OCI-LY3 (cell line): ENCODE measurements at regions not wholly inside any gene's neighbourhood (a gene's known extent, or its start where the extent isn't known, plus 50 kb on each side); places are given as distances from the start of the nearest gene placed in this dataset.

Experiments
- H2AFZ ChIP-seq: fragments of 200-600, 300-600 bp; shearing (Covaris generic); 2 replicates; pipeline ENCODE4 v1.6.0; 2014; ENCODE audit warnings: antibody characterized with exemption, low read depth, low read length
- H3K27ac ChIP-seq: fragments of 200-600, 300-600 bp; sonication (generic); 2 replicates; pipeline ENCODE4 v1.5.1; 2014; ENCODE audit warnings: mild to moderate bottlenecking, low read length, moderate library complexity, mixed read lengths
- H3K27me3 ChIP-seq: fragments of 200-600, 300-600 bp; sonication (generic); 2 replicates; pipeline ENCODE4 v1.6.1; 2014; ENCODE audit warnings: low read depth, low read length, mixed read lengths
- H3K36me3 ChIP-seq: fragments of 200-600, 300-600 bp; sonication (generic); replicated peaks from 2 replicates; pipeline ENCODE3; 2014; ENCODE audit warnings: low read depth, low read length, mixed read lengths
- H3K4me1 ChIP-seq: fragments of 300-600, 200-600 bp; sonication (generic); 2 replicates; pipeline ENCODE4 v1.6.1; 2014; ENCODE audit warnings: low read length, mixed read lengths
- H3K4me2 ChIP-seq: fragments of 200-600, 300-600 bp; sonication (generic); 2 replicates; pipeline ENCODE4 v1.6.1; 2014; ENCODE audit warnings: low read length, mixed read lengths
- H3K4me3 ChIP-seq: fragments of 300-600, 200-600 bp; sonication (generic); 2 replicates; pipeline ENCODE4 v1.5.1; 2014; ENCODE audit warnings: antibody characterized with exemption, mild to moderate bottlenecking, low read length, moderate library complexity
- H3K79me2 ChIP-seq: fragments of 300-600, 200-600 bp; shearing (Covaris generic); 2 replicates; pipeline ENCODE4 v1.6.1; 2014; ENCODE audit warnings: mild to moderate bottlenecking, low read length, mixed read lengths
- H3K9ac ChIP-seq: fragments of 300-600, 200-600 bp; shearing (Covaris generic); 2 replicates; pipeline ENCODE4 v1.6.0; 2014; ENCODE audit warnings: mild to moderate bottlenecking, low read length, moderate library complexity
- H3K9me3 ChIP-seq: fragments of 200-600, 300-600 bp; shearing (Covaris generic); 2 replicates; pipeline ENCODE4 v1.6.1; 2014; ENCODE audit warnings: low read length, mixed read lengths; ENCODE audit not compliant: insufficient read depth
- H4K20me1 ChIP-seq: fragments of 200-600, 300-600 bp; sonication (generic); 2 replicates; pipeline ENCODE4 v1.6.1; 2016; ENCODE audit warnings: low read length, mixed read lengths; ENCODE audit not compliant: insufficient read depth
- CTCF ChIP-seq: fragments of 200-600, 300-600 bp; sonication (generic); IDR thresholded peaks from 2 replicates; pipeline ENCODE4 v1.5.1; 2014; ENCODE audit warnings: antibody characterized with exemption, low read length, low read depth
- EZH2phosphoT487 ChIP-seq: fragments of 200-600 bp; shearing (Covaris generic); IDR thresholded peaks from 2 replicates; pipeline ENCODE4 v1.6.1; 2018; ENCODE audit warnings: antibody characterized with exemption, mixed run types, low read depth

- Histone ChIP-seq H3K36me3 (no peaks in the 10 kb centered on the region), H2AFZ (no peak overlapping the region), H3K79me2 (no peaks in the 10 kb centered on the region), H3K4me2 (no peak overlapping the region), H3K9ac (no peak overlapping the region), H3K27me3 (no peaks in the 10 kb centered on the region; the same call in 1 of the 2 replicates), H3K4me1 (no peaks in the 10 kb centered on the region), H4K20me1 (no peaks in the 10 kb centered on the region), H3K27ac (no peak overlapping the region), H3K9me3 (no peaks in the 10 kb centered on the region), H3K4me3 (no peak overlapping the region)
- no peak for TF ChIP-seq EZH2phosphoT487
These were observed 253.2 kb downstream of the CYRIA start for GRCh38 chr2:16412321-16413030.

- Histone ChIP-seq H3K79me2 (no peaks in the 10 kb centered on the region), H2AFZ (no peak overlapping the region), H3K9ac (no peak overlapping the region), H3K27me3 (no peaks in the 10 kb centered on the region; the same call in 1 of the 2 replicates), H3K27ac (no peak overlapping the region), H3K4me3 (no peak overlapping the region), H3K9me3 (no peaks in the 10 kb centered on the region), H3K36me3 (no peaks in the 10 kb centered on the region), H4K20me1 (no peaks in the 10 kb centered on the region), H3K4me1 (no peaks in the 10 kb centered on the region), H3K4me2 (no peak overlapping the region)
- TF ChIP-seq EZH2phosphoT487 (no peak), CTCF (no peak)
These were observed 253.8 kb downstream of the CYRIA start for GRCh38 chr2:16411788-16412187.

GRCh38 chr2:16409849-16410248, 255.8 kb downstream of the CYRIA start:
- H3K9me3 ChIP-seq = no peaks in the 10 kb centered on the region
- H4K20me1 ChIP-seq = no peaks in the 10 kb centered on the region
- H3K79me2 ChIP-seq = no peaks in the 10 kb centered on the region
- no peak overlapping the region for H3K27ac ChIP-seq
- H3K27me3 ChIP-seq = peaks cover 6% of the 10 kb centered on the region; the same call in 1 of the 2 replicates
- no peak overlapping the region for H3K9ac ChIP-seq
- no peak overlapping the region for H2AFZ ChIP-seq
- TF ChIP-seq EZH2phosphoT487 = no peak
- no peak for TF ChIP-seq CTCF
- H3K4me3 ChIP-seq = no peak overlapping the region
- no peaks in the 10 kb centered on the region for H3K4me1 ChIP-seq
- H3K4me2 ChIP-seq = no peak overlapping the region
- H3K36me3 ChIP-seq = no peaks in the 10 kb centered on the region

- no peaks in the 10 kb centered on the region for H3K9me3 ChIP-seq
- no peak overlapping the region for H3K4me2 ChIP-seq
- TF ChIP-seq EZH2phosphoT487 = no peak
- no peak for TF ChIP-seq CTCF
- peaks cover 13% of the 10 kb centered on the region for H3K27me3 ChIP-seq
- no peaks in the 10 kb centered on the region for H3K4me1 ChIP-seq
- no peaks in the 10 kb centered on the region for H4K20me1 ChIP-seq
- H3K4me3 ChIP-seq = no peak overlapping the region
- no peaks in the 10 kb centered on the region for H3K36me3 ChIP-seq
- no peak overlapping the region for H3K9ac ChIP-seq
- H3K27ac ChIP-seq = no peak overlapping the region
- no peaks in the 10 kb centered on the region for H3K79me2 ChIP-seq
- no peak overlapping the region for H2AFZ ChIP-seq
These were observed 256.6 kb downstream of the CYRIA start for GRCh38 chr2:16409006-16409390.
